H7 (cell line): ENCODE measurements at regions not wholly inside any gene's neighbourhood (a gene's known extent, or its start where the extent isn't known, plus 50 kb on each side); places are given as distances from the start of the nearest gene placed in this dataset.
"Not testable (repeated sequence)": the region's sequence is repeated elsewhere in the genome, so short reads cannot be mapped to it uniquely, and the experiment has no call there.

Experiments used
- DNase-seq: peaks from one replicate; pipeline ENCODE4 v3.0.0; 2012
- H3K27me3 ChIP-seq: 2 replicates; pipeline ENCODE4 v1.6.0; 2011; ENCODE audit warnings: mild to moderate bottlenecking, low read length; ENCODE audit not compliant: control insufficient read depth, insufficient read depth
- H3K36me3 ChIP-seq: replicated peaks from 2 replicates; pipeline ENCODE4 v1.5.1; 2011; ENCODE audit warnings: low read length; ENCODE audit not compliant: control insufficient read depth, insufficient read depth
- H3K4me3 ChIP-seq: 2 replicates; pipeline ENCODE4 v1.5.1; 2011; ENCODE audit warnings: low read depth, mild to moderate bottlenecking, control low read depth, low read length, moderate library complexity; ENCODE audit not compliant: insufficient read depth

DNA sequence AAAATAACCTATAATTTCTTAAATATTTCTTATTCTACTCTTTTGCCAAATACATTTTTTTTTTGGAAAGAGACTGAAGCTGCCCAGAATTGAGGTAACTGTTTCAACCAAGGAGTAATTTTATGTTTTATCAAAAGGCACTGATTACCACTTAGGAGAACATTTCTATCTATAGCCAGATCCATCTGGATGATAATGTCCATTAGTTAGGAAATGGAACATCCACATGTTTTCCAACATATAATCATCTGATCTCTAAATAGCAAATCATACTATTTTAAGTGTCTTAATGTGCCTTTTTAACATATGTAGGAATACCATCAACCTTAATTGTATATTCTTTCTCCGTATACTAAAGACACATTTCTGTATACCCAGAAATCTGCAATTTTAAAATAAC, 1068.9 kb downstream of the NXPH1 start:
- DNase-seq: no peak
- Histone ChIP-seq H3K4me3 (no peak overlapping the region), H3K36me3 (no peaks in the 10 kb centered on the region), H3K27me3 (no peaks in the 10 kb centered on the region)

DNA sequence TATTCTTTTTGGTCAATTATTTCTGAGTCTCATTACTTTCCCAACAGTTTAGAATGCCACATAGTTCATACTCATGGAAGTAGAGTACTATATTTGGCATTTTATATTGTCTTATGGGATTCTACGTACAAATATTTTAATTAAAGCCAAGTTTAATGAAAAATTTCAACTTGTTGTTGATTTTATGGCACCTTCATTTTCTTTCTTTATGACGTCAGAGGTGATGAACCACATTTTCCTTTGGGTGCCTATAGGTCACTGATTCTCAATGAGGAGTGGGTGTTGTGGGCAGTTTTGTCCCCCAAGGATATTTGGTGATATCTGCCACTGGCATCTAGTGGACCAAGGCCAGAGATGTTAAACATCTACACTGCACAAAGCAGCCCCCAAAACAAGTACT, 1071.3 kb downstream of the NXPH1 start:
- no peak for DNase-seq
- Histone ChIP-seq H3K36me3 (no peaks in the 10 kb centered on the region), H3K27me3 (no peaks in the 10 kb centered on the region), H3K4me3 (no peak overlapping the region)

DNA sequence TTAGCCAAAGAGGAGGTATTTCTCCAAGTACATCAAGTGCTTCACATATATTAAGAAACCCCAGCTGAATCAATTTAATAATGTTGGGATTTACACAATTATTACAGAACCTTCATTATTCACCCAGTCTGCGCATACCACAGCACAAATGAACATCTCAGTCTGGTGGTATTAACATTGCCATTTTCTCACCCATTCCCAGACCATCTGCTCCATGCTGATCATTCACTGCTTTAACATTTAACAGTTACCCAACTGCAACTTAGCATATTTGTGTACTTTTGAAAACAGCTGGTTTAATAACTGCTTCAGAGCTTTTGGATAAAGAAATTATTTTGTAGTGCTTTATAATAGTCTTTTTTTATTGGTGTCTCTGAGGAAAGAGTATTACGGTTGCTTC, 1072.1 kb downstream of the NXPH1 start:
- H3K36me3 ChIP-seq: no peaks in the 10 kb centered on the region
- no peak for DNase-seq
- no peaks in the 10 kb centered on the region for H3K27me3 ChIP-seq
- H3K4me3 ChIP-seq: no peak overlapping the region

DNA sequence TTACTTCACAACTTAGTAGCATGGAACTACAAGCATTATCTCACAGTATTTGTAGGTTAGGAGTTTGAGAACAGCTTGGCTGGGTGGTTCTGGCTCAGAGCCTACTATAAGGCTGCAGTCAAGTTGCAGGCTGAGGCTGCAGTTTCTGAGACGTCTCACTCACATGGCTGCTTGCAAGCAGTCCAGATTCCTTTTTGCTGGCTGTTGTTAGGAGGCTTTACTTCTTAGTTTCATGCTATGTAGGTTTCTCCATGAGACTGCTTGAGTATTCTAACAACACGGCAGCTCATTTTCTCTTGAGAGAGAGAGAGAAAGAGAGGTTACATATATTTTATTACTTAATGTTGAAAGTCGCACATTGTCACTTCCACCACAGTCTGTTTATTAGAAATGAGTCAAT, 1073.9 kb downstream of the NXPH1 start:
- no peak for DNase-seq
- H3K4me3 ChIP-seq: no peak overlapping the region
- H3K36me3 ChIP-seq: no peaks in the 10 kb centered on the region
- H3K27me3 ChIP-seq: no peaks in the 10 kb centered on the region

DNA sequence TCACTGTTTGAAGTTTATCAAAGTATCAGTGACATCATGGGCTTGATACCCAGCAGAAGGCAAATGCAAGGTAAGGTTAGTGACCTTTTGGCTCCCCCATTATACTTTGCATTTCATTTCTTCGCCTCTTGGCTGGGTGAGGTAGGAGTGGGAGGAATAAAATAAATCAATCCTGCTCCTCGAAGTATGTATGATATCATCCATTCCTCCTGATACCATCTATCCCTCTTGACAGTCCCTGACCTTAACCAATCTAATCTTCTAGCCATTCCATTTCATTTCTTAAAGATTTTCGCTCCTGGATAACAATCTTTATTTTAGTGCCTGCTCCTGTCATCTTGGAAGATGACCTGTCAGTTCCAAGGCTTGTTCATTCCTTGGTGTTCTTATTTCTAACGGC, 1083.3 kb downstream of the NXPH1 start:
- no peaks in the 10 kb centered on the region for H3K27me3 ChIP-seq
- DNase-seq: no peak
- H3K4me3 ChIP-seq: no peak overlapping the region
- no peaks in the 10 kb centered on the region for H3K36me3 ChIP-seq

DNA sequence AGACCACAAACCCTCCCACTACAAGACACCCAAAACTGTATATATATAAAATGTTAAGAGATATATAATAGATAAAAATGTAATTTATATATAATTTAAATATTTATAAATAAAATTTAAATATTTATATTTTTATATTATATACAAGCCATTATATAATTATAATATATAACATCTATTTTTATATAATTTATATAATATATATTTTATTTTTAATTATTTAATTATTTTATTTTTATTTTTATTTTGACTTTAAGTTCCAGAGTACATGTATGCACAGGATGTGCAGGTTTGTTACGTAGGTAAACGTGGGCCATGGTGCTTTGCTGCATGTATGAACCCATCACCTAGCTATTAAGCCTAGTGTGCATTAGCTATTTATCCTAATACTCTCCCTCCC, 1090.2 kb downstream of the NXPH1 start:
- H3K4me3 ChIP-seq: no peak overlapping the region
- no peak for DNase-seq
- H3K27me3 ChIP-seq: no peaks in the 10 kb centered on the region; the same call in 1 of the 2 replicates
- H3K36me3 ChIP-seq: no peaks in the 10 kb centered on the region

DNA sequence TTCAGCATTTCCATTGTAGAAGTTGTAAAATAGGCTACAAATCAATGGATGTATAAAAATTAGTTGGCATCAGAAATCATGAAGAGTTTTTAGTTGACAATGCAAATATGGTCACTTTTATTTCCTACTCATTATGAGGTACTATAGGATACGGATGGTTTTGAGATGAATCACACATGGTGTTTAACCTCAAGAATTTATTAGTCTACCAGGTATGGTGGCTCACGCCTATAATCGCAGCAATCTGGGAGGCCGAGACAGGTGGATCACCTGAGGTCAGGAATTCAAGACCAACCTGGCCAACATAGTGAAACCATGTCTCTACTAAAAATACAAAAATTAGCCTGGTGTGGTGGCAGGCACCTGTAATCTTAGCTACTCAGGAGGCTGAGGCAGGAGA, 1119.0 kb downstream of the NXPH1 start:
- not testable (repeated sequence) for H3K27me3 ChIP-seq, H3K36me3 ChIP-seq, H3K4me3 ChIP-seq, DNase-seq

DNA sequence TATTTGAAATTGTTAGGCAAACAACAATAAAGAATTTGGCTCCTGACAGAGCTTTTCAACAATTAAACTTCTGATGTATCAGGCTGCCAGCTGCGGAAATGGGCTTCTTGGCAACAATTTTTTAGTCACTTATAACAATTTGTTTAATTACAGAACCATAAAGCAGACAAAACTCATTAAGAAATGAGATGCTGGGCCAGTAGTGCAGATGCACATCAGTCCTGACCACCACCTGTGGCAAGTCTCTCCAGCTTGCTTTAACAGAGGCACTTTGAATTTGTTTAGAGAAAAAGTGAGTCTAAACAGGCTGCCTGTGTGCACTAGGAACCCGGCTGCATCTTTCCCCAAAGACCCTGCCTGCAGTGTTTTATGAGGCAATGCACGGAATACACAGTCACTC, 1124.4 kb downstream of the NXPH1 start:
- no peaks in the 10 kb centered on the region for H3K36me3 ChIP-seq
- no peak overlapping the region for H3K4me3 ChIP-seq
- no peak for DNase-seq
- H3K27me3 ChIP-seq: no peaks in the 10 kb centered on the region

DNA sequence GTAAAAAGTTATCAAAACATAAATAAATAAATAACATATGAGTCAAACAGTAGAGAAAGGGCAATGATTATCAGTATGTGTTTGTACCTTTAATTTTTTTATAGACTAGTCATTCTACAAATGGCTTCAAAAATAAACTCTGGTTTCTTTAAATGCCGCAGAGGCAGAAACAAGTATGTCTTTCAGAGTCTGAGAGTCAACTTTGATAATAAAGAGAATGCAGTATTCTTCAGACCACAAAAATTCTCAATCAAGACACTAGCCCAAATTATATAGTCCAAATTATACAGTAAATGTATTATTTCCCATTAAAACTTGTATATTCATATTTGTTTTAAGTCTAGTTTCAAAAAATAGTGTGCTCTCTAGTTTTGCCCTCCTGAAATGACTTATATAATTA, 1142.3 kb downstream of the NXPH1 start:
- DNase-seq: no peak
- Histone ChIP-seq H3K27me3 (no peaks in the 10 kb centered on the region), H3K36me3 (no peaks in the 10 kb centered on the region), H3K4me3 (no peak overlapping the region)

DNA sequence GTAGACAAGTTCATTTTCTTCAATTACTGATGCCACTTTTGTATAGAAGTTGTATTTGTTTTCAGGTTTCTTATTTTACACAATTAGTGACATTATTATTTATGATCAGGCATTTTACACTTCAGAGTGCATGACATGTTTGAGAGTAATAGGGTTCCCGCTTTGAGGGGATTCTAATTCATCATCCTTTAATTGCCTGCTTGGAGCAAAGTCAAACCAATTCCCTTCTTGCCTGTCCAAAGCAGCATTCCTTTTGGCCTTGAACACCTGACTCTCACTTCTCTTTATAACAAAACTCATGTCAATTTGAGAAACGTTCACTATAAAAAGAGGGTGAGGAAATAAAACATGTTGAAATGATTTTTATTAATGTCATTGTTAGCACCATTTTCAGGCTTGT, 1149.4 kb downstream of the NXPH1 start:
- DNase-seq: no peak
- no peaks in the 10 kb centered on the region for H3K27me3 ChIP-seq
- no peak overlapping the region for H3K4me3 ChIP-seq
- H3K36me3 ChIP-seq: no peaks in the 10 kb centered on the region

DNA sequence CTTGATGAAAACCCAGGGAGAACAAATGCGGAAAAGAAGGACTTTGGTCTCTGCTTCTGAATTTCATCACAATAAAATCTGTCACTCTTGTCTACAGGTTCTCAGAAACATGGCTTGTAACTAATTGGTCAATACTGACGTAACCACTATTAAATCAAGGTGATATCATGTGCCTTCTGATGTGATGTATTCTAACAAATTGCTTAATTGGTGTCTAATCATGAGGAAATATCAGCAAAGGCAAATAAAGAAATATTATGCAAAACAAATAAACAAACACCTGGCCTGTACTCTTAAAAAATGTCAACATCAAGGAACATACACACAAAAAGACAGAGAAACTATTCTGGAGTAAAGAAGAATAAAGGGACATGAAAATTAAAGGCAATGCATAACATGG, 1165.0 kb downstream of the NXPH1 start:
- H3K27me3 ChIP-seq: no peaks in the 10 kb centered on the region
- H3K4me3 ChIP-seq: no peak overlapping the region
- no peaks in the 10 kb centered on the region for H3K36me3 ChIP-seq
- no peak for DNase-seq

DNA sequence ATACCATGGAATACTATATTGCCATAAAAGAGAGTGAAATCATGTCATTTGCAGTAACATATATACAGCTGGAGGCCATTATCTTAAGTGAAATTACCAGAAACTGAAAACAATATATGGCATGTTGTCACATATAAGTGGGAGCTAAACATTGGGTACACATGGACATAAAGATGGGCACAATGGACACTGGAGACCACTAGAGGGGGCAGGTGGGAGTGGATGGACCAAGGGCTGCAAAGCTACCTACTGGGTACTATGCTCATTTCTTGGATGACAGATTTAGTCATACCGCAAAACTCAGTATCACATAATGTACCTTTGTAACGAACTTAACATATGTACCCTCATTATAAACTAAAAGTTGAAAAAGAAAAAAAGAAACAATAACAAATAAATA, 1167.6 kb downstream of the NXPH1 start:
- DNase-seq: peak; percentile 1
- Histone ChIP-seq H3K36me3 (no peaks in the 10 kb centered on the region), H3K4me3 (no peak overlapping the region), H3K27me3 (no peaks in the 10 kb centered on the region)

DNA sequence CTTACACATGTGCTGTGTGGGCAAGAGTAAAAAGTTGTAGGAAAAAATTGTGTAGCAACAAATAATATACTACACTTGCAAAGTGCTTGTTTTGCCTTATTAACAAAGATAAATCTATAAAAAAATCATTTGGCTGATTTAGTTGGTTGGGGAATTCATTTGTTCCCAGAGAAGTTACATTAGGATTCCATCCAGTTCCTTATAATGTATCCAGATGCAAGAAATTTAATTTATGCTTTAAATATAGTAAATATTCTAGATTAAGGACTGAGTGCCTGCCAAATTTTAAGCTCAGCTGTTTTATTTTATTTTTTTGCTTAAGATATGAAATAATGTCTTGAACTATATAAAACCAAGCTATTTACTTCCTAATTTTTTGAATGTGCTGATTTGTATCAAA, 1169.9 kb downstream of the NXPH1 start:
- Histone ChIP-seq H3K36me3 (no peaks in the 10 kb centered on the region), H3K4me3 (no peak overlapping the region), H3K27me3 (no peaks in the 10 kb centered on the region)
- DNase-seq: no peak

DNA sequence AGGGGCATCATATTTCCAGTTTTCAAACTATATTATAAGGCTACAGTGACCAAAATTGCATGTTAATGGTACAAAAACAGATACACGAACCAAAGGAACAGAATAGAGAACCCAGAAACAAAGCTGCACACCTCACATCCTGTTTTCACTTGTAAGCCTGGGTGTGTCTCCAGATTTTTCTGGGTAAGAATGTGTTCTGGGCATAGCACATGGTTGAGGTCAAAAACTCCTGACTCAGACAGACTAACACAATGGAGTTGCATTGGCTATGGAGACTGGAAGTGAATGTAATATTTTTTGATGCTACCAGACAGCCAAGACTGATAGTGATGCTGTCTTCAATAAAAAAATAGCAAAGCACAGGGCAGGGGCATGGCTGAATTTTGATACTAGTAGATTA, 1175.2 kb downstream of the NXPH1 start:
- no peak for DNase-seq
- H3K27me3 ChIP-seq: no peaks in the 10 kb centered on the region
- H3K36me3 ChIP-seq: no peaks in the 10 kb centered on the region
- H3K4me3 ChIP-seq: no peak overlapping the region

DNA sequence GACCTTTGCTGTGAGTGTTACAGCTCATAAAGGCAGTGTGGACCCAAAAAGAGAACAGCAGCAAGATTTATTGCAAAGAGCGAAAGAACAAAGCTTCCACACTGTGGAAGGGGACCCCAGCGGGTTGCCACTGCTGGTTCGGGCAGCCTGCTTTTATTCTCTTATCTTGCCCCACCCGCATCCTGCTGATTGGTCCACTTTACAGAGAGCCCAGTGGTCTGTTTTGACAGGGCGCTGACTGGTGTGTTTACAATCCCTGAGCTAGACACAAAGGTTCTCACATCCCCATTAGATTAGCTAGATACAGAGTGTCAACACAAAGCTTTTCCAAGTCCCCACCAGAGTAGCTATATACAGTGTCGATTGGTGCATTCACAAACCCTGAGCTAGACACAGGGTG, 1187.5 kb downstream of the NXPH1 start:
- not testable (repeated sequence) for H3K4me3 ChIP-seq, H3K27me3 ChIP-seq, DNase-seq, H3K36me3 ChIP-seq

DNA sequence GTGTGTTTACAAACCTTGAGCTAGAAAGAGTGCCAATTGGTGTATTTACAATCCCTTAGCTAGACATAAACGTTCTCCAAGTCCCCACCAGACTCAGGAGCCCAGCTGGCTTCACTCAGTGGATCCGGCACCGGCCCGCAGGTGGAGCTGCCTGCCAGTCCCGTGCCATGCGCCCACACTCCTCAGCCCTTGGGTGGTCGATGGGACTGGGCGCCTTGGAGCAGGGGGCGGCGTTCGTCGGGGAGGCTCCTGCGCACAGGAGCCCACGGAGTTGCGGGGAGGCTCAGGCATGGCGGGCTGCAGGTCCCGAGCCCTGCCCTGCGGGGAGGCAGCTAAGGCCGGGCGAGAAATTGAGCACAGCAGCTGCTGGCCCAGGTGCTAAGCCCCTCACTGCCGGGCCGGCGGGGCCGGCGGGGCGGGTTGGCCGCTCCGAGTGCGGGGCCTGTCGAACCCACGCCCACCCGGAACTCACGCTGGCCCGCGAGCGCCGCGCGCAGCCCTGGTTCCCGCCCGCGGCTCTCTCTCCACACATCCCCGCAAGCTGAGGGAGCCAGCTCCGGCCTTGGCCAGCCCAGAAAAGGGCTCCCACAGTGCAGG, 1188.0 kb downstream of the NXPH1 start:
- DNase-seq, H3K27me3 ChIP-seq, H3K36me3 ChIP-seq: not testable (repeated sequence)
- H3K4me3 ChIP-seq: peak overlapping the region; percentile 20; the same call in 1 of the 2 replicates
